ENCODE measurements at regions not wholly inside any gene's neighbourhood (a gene's known extent, or its start where the extent isn't known, plus 50 kb on each side); places are given as distances from the start of the nearest gene placed in this dataset.

- Mint-ChIP-seq H3K4me3 (no peak overlapping the region), H3K9me3 (peaks cover 2% of the 10 kb centered on the region), H3K4me1 (no peaks in the 10 kb centered on the region), H3K36me3 (no peaks in the 10 kb centered on the region), H3K27ac (no peak overlapping the region), H3K27me3 (no peaks in the 10 kb centered on the region)
- no peak for DNase-seq
- CTCF ChIA-PET: no interaction called here
Measured at GRCh38 chr10:121033366-121033765, 182.2 kb downstream of the WDR11 start.

DNA sequence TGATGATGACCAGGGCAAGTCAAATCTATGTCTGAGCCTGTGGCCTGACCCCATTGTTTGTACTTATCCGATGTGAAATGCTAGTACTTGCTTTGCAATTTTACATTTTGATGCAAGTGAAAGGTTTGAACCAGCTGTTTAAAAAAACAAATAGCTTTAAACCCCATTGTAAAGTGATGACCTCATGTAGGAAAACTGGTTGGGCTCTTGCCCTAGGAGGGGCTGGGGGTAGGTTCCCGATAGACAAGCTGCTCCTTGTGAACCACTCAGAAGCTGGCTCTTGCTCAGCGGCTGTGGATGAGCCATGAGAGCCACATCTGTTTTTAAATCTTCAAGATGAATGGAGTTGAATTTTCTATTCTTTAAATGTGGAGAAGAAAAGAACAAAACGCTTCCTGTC is 185.3 kb downstream of the WDR11 start:
- Mint-ChIP-seq H3K27ac (no peak overlapping the region), H3K9me3 (peaks cover 2% of the 10 kb centered on the region), H3K4me1 (no peaks in the 10 kb centered on the region), H3K36me3 (no peaks in the 10 kb centered on the region), H3K27me3 (no peaks in the 10 kb centered on the region), H3K4me3 (no peak overlapping the region)
- no peak for DNase-seq
- CTCF ChIA-PET: no interaction called here

- Mint-ChIP-seq H3K9me3 (no peaks in the 10 kb centered on the region), H3K36me3 (no peaks in the 10 kb centered on the region), H3K27ac (no peak overlapping the region), H3K27me3 (no peaks in the 10 kb centered on the region), H3K4me3 (no peak overlapping the region), H3K4me1 (no peaks in the 10 kb centered on the region)
- DNase-seq: no peak
- CTCF ChIA-PET: interaction anchor here (0.6 kb wide), 1 partner anchor 466 kb away, joined by 4 read pairs; no protein-coding TSS in a partner anchor
Measured at GRCh38 chr10:121041499-121041898, 190.3 kb downstream of the WDR11 start.

DNA sequence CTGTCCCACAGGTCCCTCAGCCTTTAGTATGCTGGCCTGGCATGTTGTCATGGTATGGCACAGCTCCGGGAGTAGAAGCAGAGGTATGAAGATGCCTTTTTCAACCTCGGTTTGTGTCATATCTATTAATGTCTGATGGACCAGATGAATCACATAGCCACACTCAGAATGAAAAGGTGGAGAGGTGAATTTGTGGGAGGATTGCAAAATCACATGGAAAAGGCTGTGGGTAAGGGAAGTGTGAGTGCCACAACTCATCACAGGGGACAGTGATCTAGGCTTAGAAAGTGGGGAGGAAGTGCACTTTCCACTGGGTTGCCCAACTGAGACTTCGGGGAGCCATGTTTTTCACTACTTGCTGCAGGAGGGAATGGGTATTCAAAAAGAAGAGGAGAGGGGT is 190.7 kb downstream of the WDR11 start:
- Mint-ChIP-seq H3K4me1 (no peaks in the 10 kb centered on the region), H3K9me3 (no peaks in the 10 kb centered on the region), H3K36me3 (no peaks in the 10 kb centered on the region), H3K4me3 (no peak overlapping the region), H3K27ac (no peak overlapping the region), H3K27me3 (no peaks in the 10 kb centered on the region)
- DNase-seq: no peak
- CTCF ChIA-PET: interaction anchor here (0.6 kb wide), 1 partner anchor 466 kb away, joined by 4 read pairs; no protein-coding TSS in a partner anchor

GRCh38 chr10:121042342-121042741 is 191.2 kb downstream of the WDR11 start:
- H3K27me3 Mint-ChIP-seq: no peaks in the 10 kb centered on the region
- CTCF ChIA-PET: no interaction called here
- DNase-seq: no peak
- H3K4me1 Mint-ChIP-seq: no peaks in the 10 kb centered on the region
- no peaks in the 10 kb centered on the region for H3K9me3 Mint-ChIP-seq
- H3K36me3 Mint-ChIP-seq: no peaks in the 10 kb centered on the region
- H3K27ac Mint-ChIP-seq: no peak overlapping the region
- H3K4me3 Mint-ChIP-seq: no peak overlapping the region

DNA sequence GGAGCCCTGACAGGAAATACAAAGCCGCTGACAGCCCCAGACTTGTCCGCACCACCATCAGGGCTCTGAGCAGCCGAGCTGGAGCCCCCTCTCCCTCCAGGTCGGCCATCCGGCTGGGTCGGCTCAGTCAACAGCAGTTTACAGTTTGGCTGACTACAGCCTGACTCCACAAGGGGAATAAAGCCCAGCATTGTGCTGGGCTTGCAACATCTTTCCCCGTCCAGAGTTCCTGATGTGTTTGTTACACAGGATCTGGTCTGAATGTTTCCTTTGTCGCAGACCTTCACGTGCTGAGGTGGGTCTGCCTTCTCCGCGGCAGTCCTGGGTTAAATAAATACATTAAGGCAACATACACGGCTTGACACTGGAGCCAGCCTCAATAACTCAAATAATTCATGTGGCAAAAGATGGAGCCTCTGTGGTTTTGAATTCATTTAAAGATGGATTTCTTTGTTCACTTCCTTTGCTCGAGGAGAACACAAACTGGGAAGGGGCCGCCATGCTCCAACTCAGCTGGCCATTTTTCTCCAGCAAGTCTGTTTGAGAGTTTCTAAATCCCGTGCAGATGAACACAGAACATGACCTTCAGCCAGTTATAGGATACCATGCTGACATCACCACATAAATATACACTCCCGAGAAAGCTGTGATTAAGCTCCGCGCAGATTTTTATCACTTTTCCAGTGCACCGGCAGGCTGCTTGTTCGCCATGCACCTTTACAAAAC is 192.1 kb downstream of the WDR11 start:
- no peak overlapping the region for H3K27ac Mint-ChIP-seq
- no peak for DNase-seq
- H3K4me1 Mint-ChIP-seq: no peaks in the 10 kb centered on the region
- H3K27me3 Mint-ChIP-seq: no peaks in the 10 kb centered on the region
- no peak overlapping the region for H3K4me3 Mint-ChIP-seq
- no peaks in the 10 kb centered on the region for H3K9me3 Mint-ChIP-seq
- H3K36me3 Mint-ChIP-seq: no peaks in the 10 kb centered on the region
- CTCF ChIA-PET: no interaction called here

- H3K36me3 Mint-ChIP-seq: no peaks in the 10 kb centered on the region
- no peak for DNase-seq
- no peaks in the 10 kb centered on the region for H3K27me3 Mint-ChIP-seq
- H3K4me3 Mint-ChIP-seq: no peak overlapping the region
- no peak overlapping the region for H3K27ac Mint-ChIP-seq
- H3K9me3 Mint-ChIP-seq: no peaks in the 10 kb centered on the region
- CTCF ChIA-PET: no interaction called here
- no peaks in the 10 kb centered on the region for H3K4me1 Mint-ChIP-seq
Measured at GRCh38 chr10:121048749-121049148, 197.6 kb downstream of the WDR11 start.

DNA sequence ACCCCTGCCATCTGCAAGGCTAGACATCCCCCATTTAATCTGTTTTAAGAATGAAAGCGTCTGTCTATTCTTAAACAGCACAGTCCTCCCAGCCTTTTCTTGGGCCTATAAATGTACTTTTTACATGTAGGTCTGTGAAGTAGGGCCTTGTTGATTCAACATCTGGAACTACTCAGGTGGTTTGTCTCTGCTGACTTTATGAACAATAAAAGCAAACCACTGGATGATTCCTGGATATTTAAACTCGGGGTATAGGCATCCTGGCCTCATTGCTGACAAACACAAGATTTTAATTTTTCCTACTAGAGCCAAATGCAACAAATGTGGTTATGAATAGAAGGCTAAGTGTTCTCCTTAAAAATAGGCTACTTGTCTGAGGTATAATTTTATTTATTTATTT is 198.3 kb downstream of the WDR11 start:
- Mint-ChIP-seq H3K4me1 (no peaks in the 10 kb centered on the region), H3K27me3 (no peaks in the 10 kb centered on the region), H3K4me3 (no peak overlapping the region), H3K9me3 (no peaks in the 10 kb centered on the region), H3K27ac (no peak overlapping the region), H3K36me3 (no peaks in the 10 kb centered on the region)
- CTCF ChIA-PET: no interaction called here
- no peak for DNase-seq

DNA sequence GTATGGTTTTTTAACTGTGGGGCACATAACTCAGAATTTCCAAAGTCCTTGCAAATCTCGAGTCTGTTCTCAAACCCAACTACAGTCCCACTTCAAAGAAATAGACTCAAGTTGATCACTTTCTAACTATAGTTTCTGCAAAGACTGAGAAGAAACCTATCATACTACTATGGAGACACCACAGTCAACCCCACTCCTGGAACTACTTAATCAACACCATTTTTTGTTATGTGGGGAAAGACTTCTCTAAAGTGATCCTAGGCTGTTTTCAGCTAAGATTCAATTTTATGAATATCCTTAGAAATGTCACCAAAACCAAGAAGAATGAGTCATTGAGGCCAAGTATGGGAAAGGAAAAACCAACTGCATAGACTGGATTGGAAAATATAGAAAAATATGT is 198.8 kb downstream of the WDR11 start:
- Mint-ChIP-seq H3K27me3 (no peaks in the 10 kb centered on the region), H3K4me1 (no peaks in the 10 kb centered on the region), H3K36me3 (no peaks in the 10 kb centered on the region), H3K4me3 (no peak overlapping the region), H3K9me3 (no peaks in the 10 kb centered on the region), H3K27ac (no peak overlapping the region)
- CTCF ChIA-PET: no interaction called here
- DNase-seq: no peak

- H3K27ac Mint-ChIP-seq: no peak overlapping the region
- no peak overlapping the region for H3K4me3 Mint-ChIP-seq
- no peaks in the 10 kb centered on the region for H3K36me3 Mint-ChIP-seq
- CTCF ChIA-PET: no interaction called here
- DNase-seq: no peak
- H3K4me1 Mint-ChIP-seq: no peaks in the 10 kb centered on the region
- no peaks in the 10 kb centered on the region for H3K27me3 Mint-ChIP-seq
- H3K9me3 Mint-ChIP-seq: no peaks in the 10 kb centered on the region
Measured at GRCh38 chr10:121051171-121051570, 200.0 kb downstream of the WDR11 start.

DNA sequence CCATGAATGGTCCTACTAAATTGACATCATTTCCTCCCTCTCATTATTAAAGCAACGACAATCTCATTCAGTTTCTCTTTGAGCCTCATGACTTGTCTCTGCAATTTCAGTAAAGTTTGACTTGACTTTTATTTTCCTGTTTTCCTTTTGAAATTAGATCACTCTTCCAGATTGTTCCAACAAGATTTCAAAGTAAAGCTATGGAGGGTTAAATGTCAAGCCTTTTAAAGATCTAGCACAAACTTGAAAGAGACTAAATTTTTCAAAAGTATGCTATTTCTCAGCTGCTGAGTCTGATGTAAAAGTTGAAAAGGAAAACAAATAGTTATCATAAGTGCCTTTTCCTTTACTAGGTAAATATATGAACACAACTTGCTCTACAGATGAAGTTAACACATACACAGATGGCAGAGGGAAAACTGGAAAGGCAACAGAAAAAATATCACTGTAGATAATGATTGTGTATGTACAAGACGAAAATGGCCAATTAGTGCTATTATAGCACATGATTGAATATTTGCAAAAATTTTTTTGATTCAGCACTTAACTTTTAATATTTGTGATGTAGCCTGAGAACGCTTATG is 200.6 kb downstream of the WDR11 start:
- H3K9me3 Mint-ChIP-seq: no peaks in the 10 kb centered on the region
- H3K4me1 Mint-ChIP-seq: no peaks in the 10 kb centered on the region
- H3K36me3 Mint-ChIP-seq: no peaks in the 10 kb centered on the region
- no peak for DNase-seq
- no peak overlapping the region for H3K4me3 Mint-ChIP-seq
- CTCF ChIA-PET: no interaction called here
- no peaks in the 10 kb centered on the region for H3K27me3 Mint-ChIP-seq
- H3K27ac Mint-ChIP-seq: no peak overlapping the region

DNA sequence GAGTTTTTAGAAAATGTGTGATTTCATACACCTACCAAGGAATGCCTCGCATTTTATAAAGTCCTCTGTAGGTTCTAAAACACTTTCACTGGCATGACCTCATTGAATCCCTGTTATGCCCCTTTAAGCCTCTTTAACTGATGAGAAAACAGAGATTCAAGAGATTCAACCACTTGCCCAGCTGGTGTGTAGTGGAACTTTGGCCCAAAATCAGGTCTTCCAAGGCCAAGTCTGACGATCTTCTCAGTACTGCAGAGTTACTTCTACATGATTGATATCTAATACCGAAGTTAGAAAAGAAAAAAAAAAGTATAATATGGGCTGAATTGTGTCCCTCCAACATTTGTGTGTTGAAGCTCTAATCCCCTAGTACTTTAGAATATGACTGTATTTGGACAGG is 202.0 kb downstream of the WDR11 start:
- no peaks in the 10 kb centered on the region for H3K9me3 Mint-ChIP-seq

DNA sequence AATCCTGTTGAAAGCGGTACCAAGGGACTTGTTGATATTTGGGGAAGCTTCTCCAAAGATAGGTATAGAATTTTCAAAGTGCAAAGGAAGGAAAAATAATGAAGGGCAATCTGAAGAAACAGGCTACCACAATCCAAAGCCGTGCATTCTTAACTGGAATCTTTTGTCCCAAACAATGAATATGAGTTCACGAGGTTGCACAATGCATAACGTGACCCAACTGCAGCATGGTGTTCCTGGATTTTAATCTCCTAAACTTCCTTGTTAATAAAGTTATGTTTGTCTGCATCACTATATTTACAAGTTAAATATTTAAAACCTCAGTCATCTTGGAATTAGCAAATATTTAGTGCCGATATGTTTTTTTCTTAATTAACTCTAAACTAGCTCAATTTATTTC is 203.7 kb downstream of the WDR11 start:
- no peak overlapping the region for H3K4me3 Mint-ChIP-seq

More for the DNA sequence above, 202.0 kb downstream of the WDR11 start:
- Mint-ChIP-seq H3K27ac (no peak overlapping the region), H3K4me1 (no peaks in the 10 kb centered on the region), H3K4me3 (no peak overlapping the region), H3K27me3 (no peaks in the 10 kb centered on the region), H3K36me3 (no peaks in the 10 kb centered on the region)
- CTCF ChIA-PET: no interaction called here
- no peak for DNase-seq

GRCh38 chr10:121057269-121057668 is 206.1 kb downstream of the WDR11 start:
- CTCF ChIA-PET: no interaction called here
- no peak for DNase-seq
- no peaks in the 10 kb centered on the region for H3K9me3 Mint-ChIP-seq
- H3K27me3 Mint-ChIP-seq: no peaks in the 10 kb centered on the region
- H3K36me3 Mint-ChIP-seq: no peaks in the 10 kb centered on the region
- no peak overlapping the region for H3K4me3 Mint-ChIP-seq
- H3K27ac Mint-ChIP-seq: no peak overlapping the region
- H3K4me1 Mint-ChIP-seq: no peaks in the 10 kb centered on the region

More for the DNA sequence above, 203.7 kb downstream of the WDR11 start:
- no peaks in the 10 kb centered on the region for H3K9me3 Mint-ChIP-seq
- H3K36me3 Mint-ChIP-seq: no peaks in the 10 kb centered on the region
- DNase-seq: no peak
- no peaks in the 10 kb centered on the region for H3K27me3 Mint-ChIP-seq
- no peak overlapping the region for H3K27ac Mint-ChIP-seq
- CTCF ChIA-PET: no interaction called here
- H3K4me1 Mint-ChIP-seq: no peaks in the 10 kb centered on the region

GRCh38 chr10:121058082-121058481 is 206.9 kb downstream of the WDR11 start:
- no peak overlapping the region for H3K27ac Mint-ChIP-seq
- H3K36me3 Mint-ChIP-seq: no peaks in the 10 kb centered on the region
- no peak overlapping the region for H3K4me3 Mint-ChIP-seq
- CTCF ChIA-PET: no interaction called here
- no peaks in the 10 kb centered on the region for H3K4me1 Mint-ChIP-seq
- H3K9me3 Mint-ChIP-seq: no peaks in the 10 kb centered on the region
- DNase-seq: no peak
- H3K27me3 Mint-ChIP-seq: no peaks in the 10 kb centered on the region

Data from activated naive CD4-positive, alpha-beta T cell treated with anti-CD3 and anti-CD28 coated beads, Interleukin-2, amount 10 ng/mL, durations not matched to agents 7 days and 5 days (primary cell).